Esophagus muscularis mucosa (tissue), 4 donors: ENCODE measurements at regions not wholly inside any gene's neighbourhood (a gene's known extent, or its start where the extent isn't known, plus 50 kb on each side); places are given as distances from the start of the nearest gene placed in this dataset.

Experiments used
- DNase-seq: peaks from one replicate; pipeline ENCODE4 v3.0.0-alpha.2; 2017; ENCODE audit errors: extremely low spot score
- H3K27ac ChIP-seq, 4 donors: fragments of 200-600 bp; sonication (generic); replicated peaks in 1 of 4; 1 replicate in 3 of 4; 2 replicates in 1 of 4; pipeline ENCODE4 v1.5.1; 2016 to 2019; ENCODE audit warnings: mild to moderate bottlenecking in 1 of 4
- H3K27me3 ChIP-seq, 4 donors: fragments of 200-600 bp; sonication (generic); one replicate each; pipeline versions ENCODE4 v1.5.1 to v1.6.0; 2016 to 2019
- H3K36me3 ChIP-seq, 4 donors: fragments of 200-600 bp; sonication (generic); one replicate each; pipeline ENCODE4 v1.5.1; 2016 to 2019
- H3K4me1 ChIP-seq, 4 donors: fragments of 200-600 bp; sonication (generic); one replicate each; pipeline ENCODE4 v1.5.1; 2016 to 2019
- H3K4me3 ChIP-seq, 4 donors: fragments of 200-600 bp; sonication (generic); 1 replicate in 2 of 4; 2 replicates in 2 of 4; pipeline ENCODE4 v1.5.1; 2016 to 2019; ENCODE audit warnings: mild to moderate bottlenecking in 4 of 4, moderate library complexity in 1 of 4
- H3K9me3 ChIP-seq, 4 donors: fragments of 200-600 bp; sonication (generic); 1 replicate in 3 of 4; 2 replicates in 1 of 4; pipeline ENCODE4 v1.5.1; 2016 to 2019
- CTCF ChIP-seq, 3 experiments: fragments of 200-600 bp in 2 of 3; fragments of 450-650 bp in 1 of 3; sonication (generic) in 2 of 3; IDR thresholded peaks; one replicate each; pipeline ENCODE4 v1.5.1; 2017 to 2019; ENCODE audit warnings: antibody characterized with exemption in 3 of 3, mild to moderate bottlenecking in 2 of 3, moderate library complexity in 1 of 3
- EP300 ChIP-seq: sonication (generic); formaldehyde crosslinking; IDR thresholded peaks from one replicate; pipeline ENCODE4 v1.6.1; 2017; ENCODE audit warnings: antibody characterized with exemption
- POLR2A ChIP-seq: fragments of 450-650 bp; IDR thresholded peaks from one replicate; pipeline ENCODE4 v1.6.1; 2017; ENCODE audit warnings: antibody characterized with exemption, moderate library complexity, mild to moderate bottlenecking, low read depth
- POLR2AphosphoS5 ChIP-seq, 2 donors: sonication (generic); formaldehyde crosslinking; IDR thresholded peaks; one replicate each; pipeline ENCODE4 v1.6.1; 2017; ENCODE audit warnings: antibody characterized with exemption in 2 of 2
- WGBS: methylation state at CpG from one replicate; pipeline ENCODE4 v1.1.5; 2018; 5-methylcytosine and 5-hydroxymethylcytosine counted together
- intact Hi-C: fragments of 100-400 bp; cut with DNase I; formaldehyde crosslinking; loops from one replicate; pipeline ENCODE4 v1.15.1; 2023

GRCh38 chr3:83302091-83302490, 1540.6 kb upstream of the GBE1 start:
- intact Hi-C loops = no loop called here
- no peaks in the 10 kb centered on the region for H3K27me3 ChIP-seq
- H3K9me3 ChIP-seq = peaks cover 0 to 8% (median 0%) of the 10 kb centered on the region in 4 donors
- H3K27ac ChIP-seq = no peak overlapping the region
- TF ChIP-seq EP300 (no peak), POLR2AphosphoS5 (IDR thresholded peaks at IDR 0.05) (no peak), CTCF (IDR thresholded peaks at IDR 0.05) (no peak), POLR2A (no peak)
- DNase-seq = no peak
- H3K4me3 ChIP-seq = no peak overlapping the region
- H3K4me1 ChIP-seq = no peaks in the 10 kb centered on the region
- no peaks in the 10 kb centered on the region for H3K36me3 ChIP-seq

GRCh38 chr3:83317605-83318004, 1556.2 kb upstream of the GBE1 start:
- no peak overlapping the region for H3K4me3 ChIP-seq
- H3K27ac ChIP-seq = no peak overlapping the region
- intact Hi-C loops = no loop called here
- TF ChIP-seq EP300 (no peak), POLR2AphosphoS5 (IDR thresholded peaks at IDR 0.05) (no peak), POLR2A (no peak), CTCF (IDR thresholded peaks at IDR 0.05) (no peak)
- H3K36me3 ChIP-seq = no peaks in the 10 kb centered on the region
- WGBS = 70% methylated on average over 3 of the region's 3 CpGs
- H3K9me3 ChIP-seq = no peaks in the 10 kb centered on the region
- no peaks in the 10 kb centered on the region for H3K4me1 ChIP-seq
- H3K27me3 ChIP-seq = no peaks in the 10 kb centered on the region
- no peak for DNase-seq

- DNase-seq = no peak
- intact Hi-C loops = no loop called here
- TF ChIP-seq CTCF (IDR thresholded peaks at IDR 0.05) = no peak
- TF ChIP-seq EP300 = no peak
- TF ChIP-seq POLR2A = no peak
- TF ChIP-seq POLR2AphosphoS5 (IDR thresholded peaks at IDR 0.05) = no peak
- Histone ChIP-seq H3K36me3 (no peaks in the 10 kb centered on the region), H3K9me3 (no peaks in the 10 kb centered on the region), H3K4me3 (no peak overlapping the region), H3K27ac (no peak overlapping the region), H3K4me1 (no peaks in the 10 kb centered on the region), H3K27me3 (no peaks in the 10 kb centered on the region)
Measured at GRCh38 chr3:83320726-83321125, 1559.3 kb upstream of the GBE1 start.

GRCh38 chr3:83321457-83321856, 1560.0 kb upstream of the GBE1 start:
- Histone ChIP-seq H3K36me3 (no peaks in the 10 kb centered on the region), H3K4me3 (no peak overlapping the region), H3K27ac (no peak overlapping the region), H3K27me3 (no peaks in the 10 kb centered on the region), H3K4me1 (no peaks in the 10 kb centered on the region), H3K9me3 (no peaks in the 10 kb centered on the region)
- WGBS = 93% methylated on average over 1 of the region's 1 CpG
- no peak for DNase-seq
- TF ChIP-seq POLR2A (no peak), EP300 (no peak)
- intact Hi-C loops = no loop called here

GRCh38 chr3:83321891-83322290, 1560.4 kb upstream of the GBE1 start:
- intact Hi-C loops = no loop called here
- 82% methylated on average over 1 of the region's 1 CpG for WGBS
- no peak overlapping the region for H3K27ac ChIP-seq
- no peaks in the 10 kb centered on the region for H3K4me1 ChIP-seq
- no peaks in the 10 kb centered on the region for H3K9me3 ChIP-seq
- no peaks in the 10 kb centered on the region for H3K27me3 ChIP-seq
- no peak for TF ChIP-seq POLR2A
- no peak for TF ChIP-seq CTCF (IDR thresholded peaks at IDR 0.05)
- TF ChIP-seq EP300 = no peak
- no peak for TF ChIP-seq POLR2AphosphoS5 (IDR thresholded peaks at IDR 0.05)
- H3K36me3 ChIP-seq = no peaks in the 10 kb centered on the region
- no peak for DNase-seq
- H3K4me3 ChIP-seq = no peak overlapping the region
